HFF-Myc (cell line): ENCODE measurements at regions not wholly inside any gene's neighbourhood (a gene's known extent, or its start where the extent isn't known, plus 50 kb on each side); places are given as distances from the start of the nearest gene placed in this dataset.

ENCODE experiments used
- DNase-seq: peaks from one replicate; pipeline ENCODE4 v3.0.0-alpha.2; 2011; ENCODE audit warnings: low read depth; ENCODE audit errors: extremely low read depth
- H3K4me3 ChIP-seq: replicated peaks from 2 replicates; pipeline ENCODE4 v1.5.1; 2011; ENCODE audit warnings: low read depth, mild to moderate bottlenecking, control low read depth, low read length
- CTCF ChIP-seq: IDR thresholded peaks from 2 replicates; pipeline ENCODE4 v1.5.1; 2012; ENCODE audit warnings: mild to moderate bottlenecking, low read depth, low read length, control low read depth; ENCODE audit errors: missing control alignments

- no peak for DNase-seq
- TF ChIP-seq CTCF: no peak
- no peak overlapping the region for H3K4me3 ChIP-seq
Observed at GRCh38 chr2:184203661-184204060, 394.7 kb upstream of the ZNF804A start.

DNA sequence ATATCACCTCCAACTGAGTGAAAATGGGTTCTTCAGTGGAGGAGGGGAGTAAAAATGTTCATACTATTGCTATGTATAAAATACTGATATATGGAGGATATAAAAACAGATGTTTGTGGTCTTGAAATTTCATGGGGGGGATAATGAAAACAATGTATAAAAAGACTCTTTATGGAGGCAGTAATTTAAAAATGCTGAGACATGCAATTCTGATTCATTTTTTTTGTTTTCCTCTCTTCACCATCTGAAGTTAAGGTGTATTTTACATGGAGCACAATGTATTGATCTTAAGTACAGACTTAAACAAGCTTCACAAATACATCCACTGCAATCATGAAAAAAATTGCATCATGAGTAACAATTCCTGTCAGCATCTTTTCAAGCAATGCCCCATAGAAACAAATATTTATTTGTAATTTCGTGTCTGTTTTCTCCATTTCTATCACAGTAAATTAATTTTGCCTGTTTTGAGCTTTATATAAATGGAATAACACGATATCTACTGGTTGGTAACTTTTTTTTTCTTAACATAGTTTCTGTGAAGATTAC is 393.2 kb upstream of the ZNF804A start:
- no peak overlapping the region for H3K4me3 ChIP-seq
- no peak for TF ChIP-seq CTCF
- no peak for DNase-seq

GRCh38 chr2:184206045-184206444 is 392.3 kb upstream of the ZNF804A start:
- DNase-seq: no peak
- TF ChIP-seq CTCF: no peak
- H3K4me3 ChIP-seq: no peak overlapping the region

- H3K4me3 ChIP-seq: no peak overlapping the region
- no peak for TF ChIP-seq CTCF
- DNase-seq: no peak
Observed at GRCh38 chr2:184210329-184210728, 388.0 kb upstream of the ZNF804A start.

DNA sequence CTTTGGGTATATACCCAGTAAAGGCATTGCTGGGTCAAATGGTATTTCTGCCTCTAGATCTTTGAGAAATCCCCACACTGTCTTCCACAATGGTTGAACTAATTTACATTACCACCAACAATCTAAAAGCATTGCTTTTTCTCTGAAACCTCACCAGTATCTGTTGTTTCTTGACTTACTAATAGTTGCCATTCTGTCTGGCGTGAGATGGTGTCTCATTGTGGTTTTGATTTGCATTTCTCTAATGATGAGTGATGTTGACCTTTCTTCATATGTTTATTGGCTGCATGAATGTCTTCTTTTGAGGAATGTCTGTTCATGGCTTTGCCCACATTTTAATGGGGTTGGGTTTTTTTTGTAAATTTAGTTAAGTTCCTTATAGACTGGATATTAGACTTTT is 382.6 kb upstream of the ZNF804A start:
- no peak for TF ChIP-seq CTCF
- DNase-seq: no peak
- no peak overlapping the region for H3K4me3 ChIP-seq

DNA sequence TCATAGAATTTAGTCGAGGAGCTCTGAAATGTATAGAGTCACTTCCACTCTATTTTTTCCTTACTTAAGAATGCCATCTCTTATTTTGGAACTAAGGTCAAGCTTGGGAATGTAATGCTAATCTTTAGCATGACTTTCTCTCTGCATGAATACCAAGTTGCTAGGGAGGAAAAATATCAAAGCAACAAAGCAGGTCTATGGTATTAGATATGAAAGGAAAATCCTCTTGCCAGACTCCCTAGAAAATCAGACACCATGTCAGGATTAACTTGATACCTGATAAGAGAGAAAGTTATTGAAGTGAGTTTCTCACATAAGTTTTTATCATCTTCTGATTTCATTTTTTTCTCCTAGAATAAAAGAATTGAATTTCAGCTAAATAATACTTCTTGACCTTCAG is 341.7 kb upstream of the ZNF804A start:
- no peak for TF ChIP-seq CTCF
- DNase-seq: no peak
- no peak overlapping the region for H3K4me3 ChIP-seq

- TF ChIP-seq CTCF: no peak
- no peak for DNase-seq
- H3K4me3 ChIP-seq: no peak overlapping the region
Observed at GRCh38 chr2:184261331-184261730, 337.0 kb upstream of the ZNF804A start.
